NB4 (cell line): ENCODE measurements at regions not wholly inside any gene's neighbourhood (a gene's known extent, or its start where the extent isn't known, plus 50 kb on each side); places are given as distances from the start of the nearest gene placed in this dataset.

Source experiments
- DNase-seq: peaks from one replicate; pipeline ENCODE4 v3.0.0; 2010; ENCODE audit warnings: low read depth
- H3K4me3 ChIP-seq: one replicate; pipeline ENCODE4 v1.5.1; 2011; ENCODE audit warnings: mild to moderate bottlenecking, low read depth, low read length, moderate library complexity
- CTCF ChIP-seq: IDR thresholded peaks from one replicate; pipeline ENCODE4 v1.5.1; 2012; ENCODE audit warnings: low read depth, low read length
- MYC ChIP-seq: IDR thresholded peaks from 2 replicates; pipeline ENCODE4 v1.6.1; 2011; ENCODE audit warnings: low read depth, low read length
- POLR2A ChIP-seq: IDR thresholded peaks from 2 replicates; pipeline ENCODE4 v1.6.1; 2011; ENCODE audit warnings: mild to moderate bottlenecking; ENCODE audit not compliant: insufficient read length; ENCODE audit errors: extremely low read depth
- TF ChIP-seq, protein P1 (sequence below): IDR thresholded peaks from 2 replicates; pipeline ENCODE4 v1.6.1; 2011; ENCODE audit warnings: low read depth, low read length

GRCh38 chr3:107128946-107129345, 248.3 kb upstream of the CCDC54 start:
- no peak overlapping the region for H3K4me3 ChIP-seq
- TF ChIP-seq CTCF (no peak), MYC (no peak), POLR2A (no peak)
- TF ChIP-seq, protein P1, sequence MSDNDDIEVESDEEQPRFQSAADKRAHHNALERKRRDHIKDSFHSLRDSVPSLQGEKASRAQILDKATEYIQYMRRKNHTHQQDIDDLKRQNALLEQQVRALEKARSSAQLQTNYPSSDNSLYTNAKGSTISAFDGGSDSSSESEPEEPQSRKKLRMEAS, result no peak
- no peak for DNase-seq

- DNase-seq, result no peak
- TF ChIP-seq, protein P1, result no peak
- TF ChIP-seq MYC (no peak), POLR2A (no peak), CTCF (no peak)
- H3K4me3 ChIP-seq, result no peak overlapping the region
Measured at GRCh38 chr3:107130089-107130700, 247.0 kb upstream of the CCDC54 start.

DNA sequence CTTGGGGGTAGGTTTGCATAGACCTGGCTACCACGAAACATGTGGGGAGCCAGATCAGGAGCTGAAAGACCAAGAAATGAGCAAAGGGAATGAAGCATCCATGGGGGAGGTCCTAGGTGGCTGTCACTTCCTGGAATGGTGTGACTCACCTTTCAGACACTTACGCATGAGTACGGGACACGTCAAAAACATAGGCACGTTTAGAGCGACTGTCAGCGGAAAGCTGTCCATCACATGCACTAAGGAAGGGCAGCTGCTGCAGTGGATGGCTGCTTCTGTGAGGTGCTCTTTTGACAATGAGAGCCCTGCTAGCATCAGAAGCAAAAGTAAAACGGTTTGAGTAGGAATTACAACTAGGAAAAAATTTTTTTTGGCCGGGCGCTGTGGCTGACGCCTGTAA, 244.6 kb upstream of the CCDC54 start:
- DNase-seq, result no peak
- TF ChIP-seq CTCF (no peak), MYC (no peak), POLR2A (no peak)
- TF ChIP-seq, protein P1, result no peak
- H3K4me3 ChIP-seq, result no peak overlapping the region

- no peak for TF ChIP-seq MYC
- TF ChIP-seq POLR2A, result no peak
- TF ChIP-seq, protein P1, result no peak
- no peak for TF ChIP-seq CTCF
Measured at GRCh38 chr3:107133891-107134290, 243.3 kb upstream of the CCDC54 start.

DNA sequence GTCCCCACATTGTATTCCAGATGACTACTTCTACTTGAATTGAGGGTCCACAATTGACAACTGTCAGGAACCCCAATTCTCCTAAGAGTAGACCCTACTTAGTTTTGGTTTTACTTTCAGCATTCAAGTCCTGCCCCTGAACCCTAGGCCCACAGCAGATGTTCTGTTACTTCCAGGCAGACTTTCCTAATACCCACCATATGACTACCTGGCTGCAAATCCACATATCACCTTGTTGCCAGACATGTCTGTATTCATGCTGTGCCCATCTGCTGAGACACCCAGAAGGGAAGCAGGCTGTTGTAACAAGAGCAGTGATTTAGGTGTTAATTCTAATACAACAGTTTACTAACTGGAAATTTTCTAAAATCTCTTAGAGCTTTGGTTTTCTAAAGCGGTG, 235.1 kb upstream of the CCDC54 start:
- DNase-seq, result no peak
- no peak overlapping the region for H3K4me3 ChIP-seq
- TF ChIP-seq CTCF (no peak), POLR2A (no peak), MYC (no peak)
- TF ChIP-seq, protein P1, result no peak

More at GRCh38 chr3:107133891-107134290, 243.3 kb upstream of the CCDC54 start:
- no peak for DNase-seq
- no peak overlapping the region for H3K4me3 ChIP-seq
